ENCODE measurements at regions not wholly inside any gene's neighbourhood (a gene's known extent, or its start where the extent isn't known, plus 50 kb on each side); places are given as distances from the start of the nearest gene placed in this dataset.

GRCh38 chr5:155295111-155295510 is 281.6 kb downstream of the KIF4B start:
- Histone ChIP-seq H3K79me2 (ENCODE audit: insufficient read depth, low read length) (no peaks in the 10 kb centered on the region), H3K4me1 (ENCODE audit: control insufficient read depth in 1 of 2, insufficient read depth in 2 of 2, low read length in 2 of 2) (no peaks in the 10 kb centered on the region), H3K4me2 (ENCODE audit: low read length) (no peak overlapping the region), H3K27ac (ENCODE audit: low read depth, low read length) (no peak overlapping the region), H3K4me3 (replicated peaks in 1 of 2; ENCODE audit: low read depth in 1 of 2, low read length in 2 of 2) (no peak overlapping the region), H3K27me3 (ENCODE audit: insufficient read depth, low read length) (no peaks in the 10 kb centered on the region), H3K36me3 (ENCODE audit: control insufficient read depth in 1 of 2, insufficient read depth in 2 of 2, low read length in 2 of 2) (no peaks in the 10 kb centered on the region), H3K9me2 (ENCODE audit: insufficient read depth) (no peaks in the 10 kb centered on the region), H3K9me3 (ENCODE audit: control insufficient read depth in 1 of 2, insufficient read depth in 1 of 2, low read depth in 1 of 2, low read length in 2 of 2) (no peaks in the 10 kb centered on the region), H3K9ac (ENCODE audit: low read length) (no peak overlapping the region), H2AFZ (ENCODE audit: low read depth, low read length, poor library complexity, severe bottlenecking) (no peak overlapping the region), H4K20me1 (ENCODE audit: insufficient read depth) (no peaks in the 10 kb centered on the region)
- intact Hi-C loops (cut with micrococcal nuclease), result no loop called here
- DNase-seq (ENCODE audit: low read depth, low spot score) (no peak), ATAC-seq (no peak)
- ChIA-PET RAD21 (ENCODE audit: low non-redundant PET in 1 of 2, low total read pairs in 2 of 2, uncharacterized antibody in 2 of 2, unreplicated experiment in 2 of 2) (no interaction called here), POLR2A (no interaction called here), CTCF (no interaction called here)
- TF ChIP-seq YY1 (IDR thresholded peaks at IDR 0.05; ENCODE audit: extremely low read depth, insufficient replicate concordance, low read depth, low read length) (no peak), ELF1 (IDR thresholded peaks at IDR 0.05; ENCODE audit: borderline replicate concordance, low read depth) (no peak), CTCF (IDR thresholded peaks at IDR 0.05 in 2 of 3, conservative IDR thresholded peaks at IDR 0.05 in 1 of 3; ENCODE audit: borderline replicate concordance in 1 of 3, insufficient read depth in 1 of 3, low read depth in 2 of 3, low read length in 2 of 3) (no peak), JUND (IDR thresholded peaks at IDR 0.05) (no peak), EZH2 (IDR thresholded peaks at IDR 0.05) (no peak), SRF (IDR thresholded peaks at IDR 0.05; ENCODE audit: low read depth) (no peak), POLR2A (IDR thresholded peaks at IDR 0.05; ENCODE audit: borderline replicate concordance, extremely low read depth, insufficient read depth, insufficient read length) (no peak), MAX (IDR thresholded peaks at IDR 0.05) (no peak), ZFX (IDR thresholded peaks at IDR 0.05) (no peak), RAD21 (IDR thresholded peaks at IDR 0.05; ENCODE audit: low read depth) (no peak), SP1 (IDR thresholded peaks at IDR 0.05; ENCODE audit: low read depth) (no peak), EGR1 (IDR thresholded peaks at IDR 0.05; ENCODE audit: low read depth) (no peak), REST (IDR thresholded peaks at IDR 0.05; ENCODE audit: low read depth) (no peak), CEBPB (IDR thresholded peaks at IDR 0.05; ENCODE audit: low read depth) (no peak), SIN3A (IDR thresholded peaks at IDR 0.05; ENCODE audit: low read depth) (no peak), CBX3 (IDR thresholded peaks at IDR 0.05; ENCODE audit: low read depth) (no peak)
- BruUV-seq (replicated peaks), result no TSS peak
